CD14-positive monocyte (primary cell): ENCODE measurements at regions not wholly inside any gene's neighbourhood (a gene's known extent, or its start where the extent isn't known, plus 50 kb on each side); places are given as distances from the start of the nearest gene placed in this dataset.

Experiments
- DNase-seq, 3 donors: peaks; one replicate each; pipeline ENCODE4 v3.0.0-alpha.2; 2011 to 2022
- H2AFZ ChIP-seq: 2 replicates; pipeline ENCODE4 v1.6.0; 2012; ENCODE audit warnings: mild to moderate bottlenecking, low read depth, low read length, inconsistent platforms; ENCODE audit not compliant: insufficient read depth, poor library complexity, severe bottlenecking
- H3K27ac ChIP-seq, 2 donors: 1 replicate in 1 of 2; 2 replicates in 1 of 2; pipeline ENCODE4 v1.5.1; 2012 to 2013; ENCODE audit warnings: low read length in 2 of 2, control low read depth in 1 of 2, inconsistent platforms in 1 of 2, low read depth in 1 of 2, mild to moderate bottlenecking in 1 of 2
- H3K27me3 ChIP-seq, 2 donors: one replicate each; pipeline versions ENCODE4 v1.6.0 to v1.6.1; 2011 to 2013; ENCODE audit warnings: low read length in 2 of 2; ENCODE audit not compliant: control insufficient read depth in 2 of 2, insufficient read depth in 2 of 2
- H3K36me3 ChIP-seq, 2 donors: replicated peaks in 1 of 2; 1 replicate in 1 of 2; 2 replicates in 1 of 2; pipeline versions ENCODE4 v1.5.1 to v1.6.1; 2012 to 2013; ENCODE audit warnings: low read length in 2 of 2, control low read depth in 1 of 2, inconsistent platforms in 1 of 2, mild to moderate bottlenecking in 1 of 2; ENCODE audit not compliant: insufficient read depth in 2 of 2, control insufficient read depth in 1 of 2
- H3K4me1 ChIP-seq, 2 donors: 1 replicate in 1 of 2; 2 replicates in 1 of 2; pipeline versions ENCODE4 v1.5.1 to v1.6.1; 2012 to 2013; ENCODE audit warnings: low read length in 2 of 2, control low read depth in 1 of 2, inconsistent platforms in 1 of 2, mild to moderate bottlenecking in 1 of 2, moderate library complexity in 1 of 2; ENCODE audit not compliant: insufficient read depth in 2 of 2, control insufficient read depth in 1 of 2
- H3K4me2 ChIP-seq: replicated peaks from 2 replicates; pipeline ENCODE3; 2012; ENCODE audit warnings: low read length, moderate library complexity, mild to moderate bottlenecking; ENCODE audit not compliant: poor library complexity, severe bottlenecking; ENCODE audit errors: extremely low read depth
- H3K4me3 ChIP-seq, 3 experiments: fragments of 200-600 bp in 1 of 3; sonication (generic) in 1 of 3; replicated peaks in 1 of 3; 1 replicate in 2 of 3; 2 replicates in 1 of 3; pipeline ENCODE4 v1.5.1; 2011 to 2013; ENCODE audit warnings: low read length in 3 of 3, mild to moderate bottlenecking in 3 of 3, control low read depth in 2 of 3, low read depth in 2 of 3, inconsistent platforms in 1 of 3, moderate library complexity in 1 of 3
- H3K79me2 ChIP-seq: 2 replicates; pipeline ENCODE4 v1.6.0; 2012; ENCODE audit warnings: mild to moderate bottlenecking, control low read depth, inconsistent platforms, low read length, moderate library complexity; ENCODE audit not compliant: insufficient read depth
- H3K9ac ChIP-seq: 2 replicates; pipeline ENCODE4 v1.6.0; 2017; ENCODE audit warnings: low read length, mild to moderate bottlenecking; ENCODE audit not compliant: insufficient read depth, poor library complexity, severe bottlenecking
- H3K9me3 ChIP-seq, 2 donors: replicated peaks in 1 of 2; 1 replicate in 1 of 2; 2 replicates in 1 of 2; pipeline versions ENCODE4 v1.5.1 to v1.6.1; 2012 to 2013; ENCODE audit warnings: low read length in 2 of 2, control low read depth in 1 of 2; ENCODE audit not compliant: control insufficient read depth in 1 of 2, insufficient read depth in 1 of 2
- H4K20me1 ChIP-seq: 2 replicates; pipeline ENCODE4 v1.6.0; 2012; ENCODE audit warnings: mild to moderate bottlenecking, low read length, control low read depth, moderate library complexity; ENCODE audit not compliant: insufficient read depth
- H3K27ac Mint-ChIP-seq, 7 donors: one replicate each; pipeline ENCODE4 v1.8.0; 2020; ENCODE audit warnings: mild to moderate bottlenecking in 7 of 7, mixed read lengths in 7 of 7, moderate library complexity in 6 of 7, inconsistent platforms in 2 of 7
- H3K27me3 Mint-ChIP-seq, 3 donors: one replicate each; pipeline ENCODE4 v1.8.0; 2021 to 2022; ENCODE audit warnings: low read depth in 3 of 3, mild to moderate bottlenecking in 3 of 3, mixed read lengths in 3 of 3, moderate library complexity in 3 of 3, inconsistent platforms in 1 of 3
- H3K36me3 Mint-ChIP-seq, 2 donors: one replicate each; pipeline ENCODE4 v1.8.0; 2020; ENCODE audit warnings: mixed read lengths in 2 of 2, inconsistent platforms in 1 of 2, mild to moderate bottlenecking in 1 of 2
- H3K4me1 Mint-ChIP-seq: one replicate; pipeline ENCODE4 v1.8.0; 2020; ENCODE audit warnings: mild to moderate bottlenecking, mixed read lengths
- H3K4me3 Mint-ChIP-seq, 2 donors: one replicate each; pipeline ENCODE4 v1.8.0; 2020; ENCODE audit warnings: mild to moderate bottlenecking in 2 of 2, mixed read lengths in 2 of 2, moderate library complexity in 1 of 2
- H3K9me3 Mint-ChIP-seq, 7 donors: one replicate each; pipeline ENCODE4 v1.8.0; 2020 to 2022; ENCODE audit warnings: mixed read lengths in 7 of 7, mild to moderate bottlenecking in 6 of 7, moderate library complexity in 6 of 7, inconsistent platforms in 2 of 7
- CTCF ChIP-seq: fragments of 200-600 bp; IDR thresholded peaks from one replicate; pipeline ENCODE4 v1.8.0; 2022; ENCODE audit warnings: antibody characterized with exemption, mild to moderate bottlenecking
- WGBS: methylation state at CpG from one replicate; pipeline ENCODE4 v1.1.5; 2013; ENCODE audit warnings: missing lambda C conversion rate; ENCODE audit not compliant: insufficient coverage; 5-methylcytosine and 5-hydroxymethylcytosine counted together
- intact Hi-C, 2 donors: fragments of 100-400 bp; cut with micrococcal nuclease; formaldehyde crosslinking; loops; one replicate each; pipeline versions ENCODE4 v1.15.0 to v1.15.1; 2023

GRCh38 chr2:117409443-117409842 is 405.0 kb upstream of the DDX18 start:
- Histone ChIP-seq H3K4me1 (no peaks in the 10 kb centered on the region), H3K9ac (no peak overlapping the region), H3K79me2 (no peaks in the 10 kb centered on the region), H3K27ac (no peak overlapping the region), H3K27me3 (no peaks in the 10 kb centered on the region), H3K36me3 (no peaks in the 10 kb centered on the region), H3K4me2 (no peak overlapping the region), H4K20me1 (no peaks in the 10 kb centered on the region), H3K9me3 (peaks cover 0 to 4% of the 10 kb centered on the region in 2 donors), H2AFZ (no peak overlapping the region), H3K4me3 (no peak overlapping the region)
- 86% methylated on average over 2 of the region's 4 CpGs for WGBS
- Mint-ChIP-seq H3K4me1 (no peaks in the 10 kb centered on the region), H3K27ac (no peak overlapping the region), H3K27me3 (peaks cover 0 to 2% (median 0%) of the 10 kb centered on the region in 3 donors), H3K36me3 (no peaks in the 10 kb centered on the region), H3K9me3 (peaks cover 0 to 8% (median 3%) of the 10 kb centered on the region in 7 donors), H3K4me3 (no peak overlapping the region)
- DNase-seq: no peak
- no peak for TF ChIP-seq CTCF
- intact Hi-C loops: no loop called here

- Mint-ChIP-seq H3K4me3 (no peak overlapping the region), H3K27me3 (peaks cover 0 to 2% (median 0%) of the 10 kb centered on the region in 3 donors), H3K27ac (no peak overlapping the region), H3K36me3 (no peaks in the 10 kb centered on the region), H3K4me1 (no peaks in the 10 kb centered on the region), H3K9me3 (peaks cover 0 to 7% (median 3%) of the 10 kb centered on the region in 7 donors)
- Histone ChIP-seq H3K36me3 (no peaks in the 10 kb centered on the region), H3K9me3 (peaks cover 0 to 4% of the 10 kb centered on the region in 2 donors), H3K27me3 (no peaks in the 10 kb centered on the region), H3K27ac (no peak overlapping the region), H3K4me2 (no peak overlapping the region), H3K4me1 (no peaks in the 10 kb centered on the region), H3K4me3 (no peak overlapping the region), H4K20me1 (no peaks in the 10 kb centered on the region), H3K79me2 (no peaks in the 10 kb centered on the region), H2AFZ (no peak overlapping the region), H3K9ac (no peak overlapping the region)
- DNase-seq: no peak
- TF ChIP-seq CTCF: no peak
- 88% methylated on average over 1 of the region's 4 CpGs for WGBS
- intact Hi-C loops: no loop called here
Observed at GRCh38 chr2:117411983-117412382, 402.5 kb upstream of the DDX18 start.
